ENCODE measurements at regions not wholly inside any gene's neighbourhood (a gene's known extent, or its start where the extent isn't known, plus 50 kb on each side); places are given as distances from the start of the nearest gene placed in this dataset.

- H3K27me3 Mint-ChIP-seq, result peaks cover 0 to 13% (median 0%) of the 10 kb centered on the region in 3 donors
- peaks cover 5 to 13% (median 8%) of the 10 kb centered on the region in 7 donors for H3K9me3 Mint-ChIP-seq
- peaks cover 7 to 31% (median 9%) of the 10 kb centered on the region in 3 donors for H3K4me1 Mint-ChIP-seq
- no peak for ATAC-seq (ENCODE audit: low read depth in 2 of 2)
- H3K36me3 Mint-ChIP-seq, result peaks cover 6 to 8% of the 10 kb centered on the region in 2 donors
- no peak overlapping the region for H3K4me3 Mint-ChIP-seq
- H3K27ac Mint-ChIP-seq, result no peak overlapping the region
- no peak for DNase-seq
Measured at GRCh38 chrX:15906041-15906943, 51.7 kb upstream of the AP1S2 start.

All from naive B cell (primary cell).